Liver (tissue), 8 donors: ENCODE measurements at regions not wholly inside any gene's neighbourhood (a gene's known extent, or its start where the extent isn't known, plus 50 kb on each side); places are given as distances from the start of the nearest gene placed in this dataset.

Experiments used
- DNase-seq: peaks from one replicate; pipeline ENCODE4 v3.0.0-alpha.2; 2017; ENCODE audit warnings: low spot score
- H3K27ac ChIP-seq, 2 donors: one replicate each; pipeline ENCODE4 v1.7.0; 2013; ENCODE audit warnings: inconsistent platforms in 2 of 2, low read length in 2 of 2, control low read depth in 1 of 2, low read depth in 1 of 2, mild to moderate bottlenecking in 1 of 2
- H3K27me3 ChIP-seq, 4 donors: one replicate each; pipeline versions ENCODE4 v1.6.1 to v1.7.0; 2013; ENCODE audit warnings: low read length in 3 of 4, inconsistent platforms in 1 of 4, mild to moderate bottlenecking in 1 of 4, moderate library complexity in 1 of 4; ENCODE audit not compliant: control insufficient read depth in 4 of 4, insufficient read depth in 4 of 4
- H3K36me3 ChIP-seq, 4 donors: one replicate each; pipeline versions ENCODE4 v1.6.1 to v1.7.0; 2013; ENCODE audit warnings: low read length in 3 of 4, mild to moderate bottlenecking in 3 of 4, low read depth in 1 of 4, moderate library complexity in 1 of 4; ENCODE audit not compliant: control insufficient read depth in 4 of 4, insufficient read depth in 3 of 4
- H3K4me1 ChIP-seq, 4 donors: one replicate each; pipeline versions ENCODE4 v1.6.1 to v1.7.0; 2013; ENCODE audit warnings: low read length in 3 of 4, mild to moderate bottlenecking in 3 of 4, moderate library complexity in 1 of 4; ENCODE audit not compliant: control insufficient read depth in 4 of 4, insufficient read depth in 4 of 4
- H3K4me3 ChIP-seq, 3 donors: one replicate each; pipeline versions ENCODE4 v1.6.1 to v1.7.0; 2013; ENCODE audit warnings: low read length in 3 of 3, control low read depth in 1 of 3, low read depth in 1 of 3, mild to moderate bottlenecking in 1 of 3
- H3K9ac ChIP-seq, 2 donors: one replicate each; pipeline ENCODE4 v1.7.0; 2013; ENCODE audit warnings: low read length in 2 of 2, mild to moderate bottlenecking in 2 of 2, moderate library complexity in 2 of 2, control low read depth in 1 of 2, low read depth in 1 of 2
- H3K9me3 ChIP-seq, 4 donors: one replicate each; pipeline versions ENCODE4 v1.6.1 to v1.7.0; 2013; ENCODE audit warnings: low read length in 3 of 4; ENCODE audit not compliant: control insufficient read depth in 4 of 4
- ATF3 ChIP-seq: IDR thresholded peaks from 2 replicates; pipeline ENCODE4 v1.6.1; 2016; ENCODE audit warnings: antibody characterized with exemption
- EGR1 ChIP-seq, 2 donors: IDR thresholded peaks; 2 replicates each; pipeline ENCODE4 v1.6.1; 2016 to 2018; ENCODE audit warnings: antibody characterized with exemption in 2 of 2, low read depth in 2 of 2
- FOXA1 ChIP-seq: IDR thresholded peaks from 2 replicates; pipeline ENCODE4 v1.6.1; 2016; ENCODE audit warnings: antibody characterized with exemption
- GABPA ChIP-seq, 2 donors: IDR thresholded peaks in 1 of 2; conservative IDR thresholded peaks in 1 of 2; 2 replicates each; pipeline ENCODE4 v1.6.1; 2016; ENCODE audit warnings: antibody characterized with exemption in 2 of 2, mild to moderate bottlenecking in 1 of 2, moderate library complexity in 1 of 2
- HNF4A ChIP-seq, 2 donors: conservative IDR thresholded peaks; 2 replicates each; pipeline ENCODE4 v1.6.1; 2016; ENCODE audit warnings: antibody characterized with exemption in 2 of 2, mild to moderate bottlenecking in 2 of 2
- REST ChIP-seq: IDR thresholded peaks from 2 replicates; pipeline ENCODE4 v1.6.1; 2016; ENCODE audit warnings: antibody characterized with exemption, mild to moderate bottlenecking
- RXRA ChIP-seq, 2 donors: IDR thresholded peaks; 2 replicates each; pipeline ENCODE4 v1.6.1; 2017 to 2018; ENCODE audit warnings: antibody characterized with exemption in 2 of 2, mild to moderate bottlenecking in 1 of 2
- SP1 ChIP-seq: IDR thresholded peaks from 2 replicates; pipeline ENCODE4 v1.6.1; 2018; ENCODE audit warnings: antibody characterized with exemption, mild to moderate bottlenecking
- YY1 ChIP-seq: IDR thresholded peaks from 2 replicates; pipeline ENCODE4 v1.6.1; 2016; ENCODE audit warnings: antibody characterized with exemption, mild to moderate bottlenecking
- WGBS: extraction: QIAGEN DNeasy Blood & Tissue Kit; methylation state at CpG from one replicate; pipeline ENCODE4 v1.1.7; 2013; 5-methylcytosine and 5-hydroxymethylcytosine counted together
- TF ChIP-seq, protein P1 (sequence below): IDR thresholded peaks from 2 replicates; pipeline ENCODE4 v1.6.1; 2016; ENCODE audit warnings: antibody characterized with exemption
- TF ChIP-seq, protein P2 (sequence below): fragments of 150-350 bp; IDR thresholded peaks from 2 replicates; pipeline ENCODE4 v1.5.1; 2017; ENCODE audit warnings: improper control_type of control experiment, low read depth, low read length; ENCODE audit not compliant: missing input control
- donor health status: healthy.
- donor health status: healthy.
- donor health status: healthy.
- donor health status: healthy.
- donor health status: healthy.

- H3K4me3 ChIP-seq, result no peak overlapping the region
- 75% methylated on average over 3 of the region's 3 CpGs for WGBS
Observed at GRCh38 chr13:104181526-104182231, 1115.5 kb upstream of the SLC10A2 start.

DNA sequence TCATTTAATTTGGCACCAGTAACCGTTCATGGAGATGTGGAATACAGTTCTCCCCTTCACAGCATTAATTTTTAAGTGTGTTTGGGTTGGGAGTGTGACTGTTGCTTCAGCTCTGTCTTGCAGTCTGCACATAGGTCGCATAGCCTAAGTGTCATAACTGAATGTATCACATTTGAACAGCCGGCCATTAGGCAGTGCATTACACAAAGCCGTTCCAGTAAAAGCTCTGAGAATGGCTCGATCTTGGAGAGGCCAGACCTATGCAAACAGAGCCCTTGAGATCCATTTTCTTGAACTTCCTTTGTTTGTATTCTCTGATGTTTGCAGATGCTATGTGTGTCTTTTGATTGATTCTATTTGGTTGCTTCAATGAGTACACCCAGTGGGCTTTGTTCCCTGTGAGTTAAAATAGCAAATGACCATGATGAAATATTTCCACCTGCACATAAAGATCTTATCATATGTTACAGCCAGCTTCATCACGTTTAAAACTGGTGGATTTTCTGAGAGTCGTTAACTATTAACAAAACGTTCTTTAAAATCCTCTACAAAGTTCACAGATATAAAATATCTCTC is 1104.9 kb upstream of the SLC10A2 start:
- DNase-seq, result no peak
- no peak overlapping the region for H3K9ac ChIP-seq
- H3K27me3 ChIP-seq, result no peaks in the 10 kb centered on the region
- H3K36me3 ChIP-seq, result no peaks in the 10 kb centered on the region
- 44% methylated on average over 8 of the region's 8 CpGs for WGBS
- H3K4me3 ChIP-seq, result no peak overlapping the region
- no peaks in the 10 kb centered on the region for H3K9me3 ChIP-seq
- H3K27ac ChIP-seq, result no peak overlapping the region
- TF ChIP-seq, protein P1, sequence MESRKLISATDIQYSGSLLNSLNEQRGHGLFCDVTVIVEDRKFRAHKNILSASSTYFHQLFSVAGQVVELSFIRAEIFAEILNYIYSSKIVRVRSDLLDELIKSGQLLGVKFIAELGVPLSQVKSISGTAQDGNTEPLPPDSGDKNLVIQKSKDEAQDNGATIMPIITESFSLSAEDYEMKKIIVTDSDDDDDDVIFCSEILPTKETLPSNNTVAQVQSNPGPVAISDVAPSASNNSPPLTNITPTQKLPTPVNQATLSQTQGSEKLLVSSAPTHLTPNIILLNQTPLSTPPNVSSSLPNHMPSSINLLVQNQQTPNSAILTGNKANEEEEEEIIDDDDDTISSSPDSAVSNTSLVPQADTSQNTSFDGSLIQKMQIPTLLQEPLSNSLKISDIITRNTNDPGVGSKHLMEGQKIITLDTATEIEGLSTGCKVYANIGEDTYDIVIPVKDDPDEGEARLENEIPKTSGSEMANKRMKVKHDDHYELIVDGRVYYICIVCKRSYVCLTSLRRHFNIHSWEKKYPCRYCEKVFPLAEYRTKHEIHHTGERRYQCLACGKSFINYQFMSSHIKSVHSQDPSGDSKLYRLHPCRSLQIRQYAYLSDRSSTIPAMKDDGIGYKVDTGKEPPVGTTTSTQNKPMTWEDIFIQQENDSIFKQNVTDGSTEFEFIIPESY, result no peak
- no peak for TF ChIP-seq GABPA (IDR thresholded peaks at IDR 0.05 in 1 of 2, conservative IDR thresholded peaks at IDR 0.05 in 1 of 2)
- TF ChIP-seq FOXA1, result no peak
- TF ChIP-seq, protein P2, sequence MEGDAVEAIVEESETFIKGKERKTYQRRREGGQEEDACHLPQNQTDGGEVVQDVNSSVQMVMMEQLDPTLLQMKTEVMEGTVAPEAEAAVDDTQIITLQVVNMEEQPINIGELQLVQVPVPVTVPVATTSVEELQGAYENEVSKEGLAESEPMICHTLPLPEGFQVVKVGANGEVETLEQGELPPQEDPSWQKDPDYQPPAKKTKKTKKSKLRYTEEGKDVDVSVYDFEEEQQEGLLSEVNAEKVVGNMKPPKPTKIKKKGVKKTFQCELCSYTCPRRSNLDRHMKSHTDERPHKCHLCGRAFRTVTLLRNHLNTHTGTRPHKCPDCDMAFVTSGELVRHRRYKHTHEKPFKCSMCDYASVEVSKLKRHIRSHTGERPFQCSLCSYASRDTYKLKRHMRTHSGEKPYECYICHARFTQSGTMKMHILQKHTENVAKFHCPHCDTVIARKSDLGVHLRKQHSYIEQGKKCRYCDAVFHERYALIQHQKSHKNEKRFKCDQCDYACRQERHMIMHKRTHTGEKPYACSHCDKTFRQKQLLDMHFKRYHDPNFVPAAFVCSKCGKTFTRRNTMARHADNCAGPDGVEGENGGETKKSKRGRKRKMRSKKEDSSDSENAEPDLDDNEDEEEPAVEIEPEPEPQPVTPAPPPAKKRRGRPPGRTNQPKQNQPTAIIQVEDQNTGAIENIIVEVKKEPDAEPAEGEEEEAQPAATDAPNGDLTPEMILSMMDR, result no peak
- no peak for TF ChIP-seq RXRA (IDR thresholded peaks at IDR 0.05)
- no peak for TF ChIP-seq YY1
- H3K4me1 ChIP-seq, result no peaks in the 10 kb centered on the region

More at GRCh38 chr13:104181526-104182231, 1115.5 kb upstream of the SLC10A2 start:
- H3K9ac ChIP-seq, result no peak overlapping the region
- no peak for DNase-seq
- H3K36me3 ChIP-seq, result no peaks in the 10 kb centered on the region
- no peaks in the 10 kb centered on the region for H3K9me3 ChIP-seq
- no peak overlapping the region for H3K27ac ChIP-seq
- no peaks in the 10 kb centered on the region for H3K4me1 ChIP-seq
- no peaks in the 10 kb centered on the region for H3K27me3 ChIP-seq
- TF ChIP-seq RXRA (IDR thresholded peaks at IDR 0.05), result no peak

DNA sequence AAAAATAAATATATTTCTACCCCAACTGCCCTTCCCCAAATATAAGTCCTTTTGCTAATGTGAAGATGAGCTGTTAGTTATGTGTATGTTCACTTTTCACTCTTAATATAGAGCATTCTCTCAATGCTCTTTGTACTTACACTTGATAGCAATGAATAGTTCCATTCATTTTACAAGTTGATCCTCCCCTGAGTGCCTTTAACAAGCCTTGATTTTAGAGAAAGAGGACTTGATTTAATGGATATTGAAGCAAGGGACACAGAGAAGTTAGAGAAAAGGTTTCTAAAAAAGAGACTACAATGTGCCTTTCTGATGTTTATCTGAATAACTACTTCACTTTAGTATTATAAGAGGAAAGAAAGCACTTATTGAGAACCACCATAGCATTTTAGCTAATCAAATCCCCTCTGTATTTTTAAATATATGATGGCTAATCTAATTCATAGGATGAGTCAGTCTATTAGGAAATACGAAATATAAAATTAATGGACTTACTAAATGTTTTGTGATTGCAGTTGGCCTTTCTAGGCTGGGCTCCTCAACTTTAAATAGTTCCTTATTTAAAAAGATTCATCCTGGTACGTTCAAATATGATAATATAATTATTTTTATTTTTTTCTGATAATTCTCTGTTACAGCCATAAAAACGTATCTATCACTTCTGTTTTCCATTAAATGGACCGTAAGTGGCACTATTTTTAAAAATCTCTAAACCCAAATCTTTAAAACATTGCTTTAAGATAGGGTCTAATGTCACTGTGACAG is 1097.8 kb upstream of the SLC10A2 start:
- Histone ChIP-seq H3K27ac (no peak overlapping the region), H3K9me3 (no peaks in the 10 kb centered on the region), H3K4me3 (no peak overlapping the region), H3K9ac (no peak overlapping the region), H3K4me1 (no peaks in the 10 kb centered on the region), H3K27me3 (no peaks in the 10 kb centered on the region), H3K36me3 (no peaks in the 10 kb centered on the region)
- WGBS, result 55% methylated on average over 4 of the region's 4 CpGs
- no peak for DNase-seq
- TF ChIP-seq HNF4A (conservative IDR thresholded peaks at IDR 0.05) (no peak), SP1 (no peak), REST (no peak), ATF3 (no peak), GABPA (IDR thresholded peaks at IDR 0.05 in 1 of 2, conservative IDR thresholded peaks at IDR 0.05 in 1 of 2) (no peak), EGR1 (IDR thresholded peaks at IDR 0.05; ENCODE audit: low read depth in 2 of 2) (no peak)
- TF ChIP-seq, protein P2, result no peak
- TF ChIP-seq, protein P1, result no peak
